ENCODE measurements at regions not wholly inside any gene's neighbourhood (a gene's known extent, or its start where the extent isn't known, plus 50 kb on each side); places are given as distances from the start of the nearest gene placed in this dataset.
"Not testable (repeated sequence)": the region's sequence is repeated elsewhere in the genome, so short reads cannot be mapped to it uniquely, and the experiment has no call there.

- DNase-seq (ENCODE audit: low read depth, low spot score): no peak
Measured at GRCh38 chrX:75873993-75874392, 88.9 kb upstream of the MAGEE2 start.

GRCh38 chrX:75883446-75883845, 98.4 kb upstream of the MAGEE2 start:
- DNase-seq (ENCODE audit: low read depth, low spot score): no peak

- peak; percentile 34 for DNase-seq (ENCODE audit: low read depth, low spot score)
Measured at GRCh38 chrX:75887833-75888232, 102.8 kb upstream of the MAGEE2 start.

- no peak for DNase-seq (ENCODE audit: low read depth, low spot score)
Measured at GRCh38 chrX:75892749-75893148, 107.7 kb upstream of the MAGEE2 start.

GRCh38 chrX:75893281-75893680, 108.2 kb upstream of the MAGEE2 start:
- no peak for DNase-seq (ENCODE audit: low read depth, low spot score)

GRCh38 chrX:75911716-75912115, 126.7 kb upstream of the MAGEE2 start:
- DNase-seq (ENCODE audit: low read depth, low spot score): no peak

- peak; percentile 22 for DNase-seq (ENCODE audit: low read depth, low spot score)
Measured at GRCh38 chrX:75957107-75957610, 172.1 kb upstream of the MAGEE2 start.

- DNase-seq (ENCODE audit: low read depth, low spot score): not testable (repeated sequence)
Measured at GRCh38 chrX:75961321-75961720, 176.3 kb upstream of the MAGEE2 start.

- no peak for DNase-seq (ENCODE audit: low read depth, low spot score)
Measured at GRCh38 chrX:75963774-75964173, 178.7 kb upstream of the MAGEE2 start.

- DNase-seq (ENCODE audit: low read depth, low spot score): peak; percentile 77
Measured at GRCh38 chrX:75968293-75968692, 183.2 kb upstream of the MAGEE2 start.

- DNase-seq (ENCODE audit: low read depth, low spot score): peak; percentile 22
Measured at GRCh38 chrX:75986976-75987375, 185.9 kb upstream of the PBDC1 start.

- peak; percentile 12 for DNase-seq (ENCODE audit: low read depth, low spot score)
Measured at GRCh38 chrX:75989806-75990590, 182.9 kb upstream of the PBDC1 start.

- DNase-seq (ENCODE audit: low read depth, low spot score): peak; percentile 67
Measured at GRCh38 chrX:75997692-75998091, 175.2 kb upstream of the PBDC1 start.

- DNase-seq (ENCODE audit: low read depth, low spot score): no peak
Measured at GRCh38 chrX:76014321-76014720, 158.5 kb upstream of the PBDC1 start.

- DNase-seq (ENCODE audit: low read depth, low spot score): peak; percentile 61
Measured at GRCh38 chrX:76026292-76026691, 146.6 kb upstream of the PBDC1 start.

- DNase-seq (ENCODE audit: low read depth, low spot score): no peak
Measured at GRCh38 chrX:76026751-76027150, 146.1 kb upstream of the PBDC1 start.

GRCh38 chrX:76029385-76029784, 143.5 kb upstream of the PBDC1 start:
- DNase-seq (ENCODE audit: low read depth, low spot score): no peak

- DNase-seq (ENCODE audit: low read depth, low spot score): no peak
Measured at GRCh38 chrX:76064825-76065224, 108.0 kb upstream of the PBDC1 start.

GRCh38 chrX:76076124-76076523, 96.7 kb upstream of the PBDC1 start:
- DNase-seq (ENCODE audit: low read depth, low spot score): peak; percentile 21

- DNase-seq (ENCODE audit: low read depth, low spot score): peak; percentile 45
Measured at GRCh38 chrX:76109654-76110053, 63.2 kb upstream of the PBDC1 start.

All from ELF-1 (cell line).